K562 (cell line): ENCODE measurements at regions not wholly inside any gene's neighbourhood (a gene's known extent, or its start where the extent isn't known, plus 50 kb on each side); places are given as distances from the start of the nearest gene placed in this dataset.

Experiments used
- MAFG ChIP-seq: fragments of 450-650 bp; conservative IDR thresholded peaks from 2 replicates; pipeline ENCODE4 v1.6.1; 2016; ENCODE audit warnings: missing genetic modification characterization, missing compliant biosample characterization
- MGA ChIP-seq: fragments of 450-650 bp; IDR thresholded peaks from 2 replicates; pipeline ENCODE4 v1.6.1; 2016; ENCODE audit warnings: mild to moderate bottlenecking, moderate library complexity
- NR3C1 ChIP-seq: sonication (generic); formaldehyde crosslinking; IDR thresholded peaks from 2 replicates; pipeline ENCODE4 v1.8.1; 2022; ENCODE audit warnings: missing genetic modification reagents
- ZBTB5 ChIP-seq: fragments of 450-650 bp; IDR thresholded peaks from 2 replicates; pipeline ENCODE4 v1.6.1; 2017; ENCODE audit warnings: antibody characterized with exemption
- ZC3H8 ChIP-seq: fragments of 450-650 bp; IDR thresholded peaks from 2 replicates; pipeline ENCODE4 v1.6.1; 2017
- ZNF3 ChIP-seq: fragments of 250-450 bp; sonication (Bioruptor Pico); IDR thresholded peaks from 2 replicates; pipeline ENCODE4 v1.5.0; 2021; ENCODE audit warnings: mild to moderate bottlenecking, moderate library complexity

DNA sequence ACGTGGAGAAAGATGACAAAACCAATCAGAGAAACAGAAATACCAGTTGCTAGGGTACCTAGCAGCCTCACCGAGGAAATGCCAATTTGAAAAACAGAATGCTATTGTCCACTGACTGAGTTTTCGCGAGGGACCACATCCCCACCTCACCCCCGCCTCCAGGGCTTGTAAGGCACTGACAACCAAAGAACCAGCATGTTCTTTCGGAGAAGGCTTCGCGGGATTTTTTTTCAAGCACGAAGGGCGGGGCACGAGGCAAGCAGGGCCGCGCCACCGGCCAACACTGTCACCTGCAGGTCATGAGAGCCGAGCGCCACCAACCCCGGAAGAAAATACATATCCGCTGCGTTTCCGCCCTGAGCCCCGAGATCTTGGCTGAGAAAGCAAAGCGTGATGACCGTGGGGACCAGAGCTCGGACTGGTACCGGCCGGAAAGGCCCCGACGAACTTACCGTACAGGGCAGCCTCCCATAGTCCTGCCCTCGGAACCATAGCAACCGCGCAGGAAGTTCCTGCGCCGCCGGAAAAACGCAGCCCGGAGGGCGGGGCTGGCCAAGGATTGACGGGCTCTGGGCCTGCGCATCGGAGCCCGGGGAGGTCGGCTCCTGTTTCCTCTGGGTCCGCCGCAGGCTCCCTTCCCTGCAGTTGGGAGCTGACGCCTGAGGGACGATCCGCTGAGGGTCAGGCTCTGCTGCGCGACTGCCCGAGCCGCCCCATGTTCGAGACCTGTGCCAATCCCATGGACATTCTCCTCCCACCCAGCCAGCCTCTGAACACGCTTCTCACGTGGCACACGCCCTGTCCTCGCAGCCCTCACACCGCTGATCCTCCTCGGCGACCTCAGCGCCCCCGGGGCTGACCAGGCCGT is 59.2 kb upstream of the PAGE5 start (continued):
- peak; percentile 96 for TF ChIP-seq ZBTB5
- TF ChIP-seq ZNF3 (CRISPR knock-in tag), result no peak
- peak; percentile 92 for TF ChIP-seq MGA
- peak; percentile 89; the same call in 1 of the 2 replicates for TF ChIP-seq ZC3H8
- peak; percentile 71; the same call in 1 of the 2 replicates for TF ChIP-seq NR3C1 (CRISPR knock-in tag)
- TF ChIP-seq MAFG (tag), result no peak
